ENCODE measurements at regions not wholly inside any gene's neighbourhood (a gene's known extent, or its start where the extent isn't known, plus 50 kb on each side); places are given as distances from the start of the nearest gene placed in this dataset.
"Not testable (repeated sequence)": the region's sequence is repeated elsewhere in the genome, so short reads cannot be mapped to it uniquely, and the experiment has no call there.

DNA sequence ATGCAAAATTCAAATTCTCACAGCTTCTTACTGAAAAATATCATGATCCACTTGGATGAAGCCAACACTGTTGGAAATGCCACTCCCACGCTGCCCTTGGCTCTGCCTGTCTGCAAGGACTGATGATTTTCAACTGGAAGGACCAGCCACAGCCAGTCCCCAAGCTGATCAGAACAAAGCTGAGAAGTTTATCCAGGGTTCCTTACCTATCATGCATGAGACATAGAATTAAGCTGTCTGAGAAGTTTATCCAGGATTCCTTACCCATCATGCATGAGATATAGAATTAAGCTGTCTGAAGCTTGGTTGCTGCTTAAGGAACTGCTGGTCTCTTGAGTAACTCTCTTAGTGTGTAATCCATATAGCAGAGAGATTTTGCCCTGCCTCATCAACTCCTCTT is 159.8 kb upstream of the TMEM260 start:
- no peak for DNase-seq (ENCODE audit: low spot score)

DNA sequence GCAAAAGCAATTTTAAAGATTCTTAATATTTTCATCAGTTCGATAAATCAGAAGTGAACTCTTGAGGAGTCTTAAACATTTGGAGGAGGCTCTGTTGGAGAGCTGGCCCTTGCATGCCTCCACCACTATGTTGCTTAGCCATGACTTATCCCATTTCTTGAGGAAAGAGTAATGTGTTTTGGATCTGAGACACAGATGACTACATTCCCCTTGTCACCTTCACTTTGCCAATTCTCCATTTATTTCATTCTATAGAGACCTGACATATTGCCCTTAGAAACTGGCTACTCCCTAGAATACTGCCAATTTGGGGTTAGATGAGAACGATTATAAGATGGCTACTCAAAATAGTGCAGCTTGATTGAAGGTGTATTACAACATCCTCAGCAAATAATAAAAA is 157.4 kb upstream of the TMEM260 start:
- no peak for DNase-seq (ENCODE audit: low spot score)

DNA sequence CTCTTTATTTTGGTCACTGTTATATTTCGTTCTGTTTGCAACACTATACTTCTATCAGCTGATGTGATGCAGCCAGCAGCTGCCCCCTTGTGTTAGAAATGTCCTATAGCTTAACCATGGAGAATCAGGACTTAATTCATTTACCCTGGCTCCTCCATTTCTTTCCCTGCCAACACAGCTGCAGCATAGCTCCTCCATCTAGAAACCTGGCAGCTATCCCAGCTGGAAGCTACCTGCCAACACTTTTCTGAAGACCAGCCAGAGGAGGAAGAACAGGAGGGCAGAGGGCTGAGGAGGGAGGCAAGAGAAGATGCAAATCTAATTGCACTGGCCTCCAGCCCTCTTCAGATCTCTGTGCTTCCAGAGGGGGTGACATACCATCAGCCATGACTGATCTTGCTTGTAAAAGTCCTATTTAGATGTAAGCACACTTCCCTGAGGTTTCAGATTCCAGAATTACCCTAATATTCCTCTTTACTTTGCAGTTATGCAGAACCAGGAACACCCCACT is 156.8 kb upstream of the TMEM260 start:
- peak; percentile 64 for DNase-seq (ENCODE audit: low spot score)

DNA sequence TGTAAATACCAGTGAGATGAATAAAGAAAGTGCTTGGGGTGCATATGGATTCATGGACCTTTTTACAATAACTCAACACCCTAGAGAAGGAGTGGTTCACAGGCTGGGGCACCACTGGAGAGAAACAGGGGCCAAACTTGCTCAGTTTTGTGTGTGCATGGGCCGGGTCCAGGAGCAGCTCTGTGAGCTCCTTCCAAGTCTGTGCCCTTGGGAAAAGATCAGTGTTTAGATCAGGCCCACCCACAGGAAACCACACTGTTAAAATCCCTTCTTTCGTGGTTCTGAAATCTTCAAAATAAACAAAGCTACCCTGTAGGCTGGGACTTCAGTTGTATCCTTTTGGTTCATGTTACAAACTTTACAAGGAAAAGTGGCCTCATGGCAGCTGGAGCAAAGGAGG is 156.1 kb upstream of the TMEM260 start:
- no peak for DNase-seq (ENCODE audit: low spot score)

DNA sequence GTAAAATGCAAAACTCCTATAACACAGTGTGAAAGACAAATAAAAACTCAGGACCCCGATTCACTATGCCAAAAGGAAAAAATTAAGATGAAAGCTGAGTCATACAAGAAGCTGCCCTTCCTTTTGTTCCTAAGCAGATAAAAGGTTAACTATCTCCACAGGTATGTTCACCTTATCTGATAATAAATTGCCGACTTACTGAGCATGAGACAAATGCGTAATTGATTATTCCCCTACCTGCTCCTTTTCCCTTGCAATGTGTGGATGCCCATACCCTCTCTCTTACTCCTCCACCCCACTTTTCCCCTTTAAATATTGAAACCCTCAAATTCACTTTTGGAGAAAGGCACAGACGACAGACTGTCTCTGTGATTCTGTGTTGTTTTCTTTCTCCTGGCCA is 148.6 kb upstream of the TMEM260 start:
- no peak for DNase-seq (ENCODE audit: low spot score)

DNA sequence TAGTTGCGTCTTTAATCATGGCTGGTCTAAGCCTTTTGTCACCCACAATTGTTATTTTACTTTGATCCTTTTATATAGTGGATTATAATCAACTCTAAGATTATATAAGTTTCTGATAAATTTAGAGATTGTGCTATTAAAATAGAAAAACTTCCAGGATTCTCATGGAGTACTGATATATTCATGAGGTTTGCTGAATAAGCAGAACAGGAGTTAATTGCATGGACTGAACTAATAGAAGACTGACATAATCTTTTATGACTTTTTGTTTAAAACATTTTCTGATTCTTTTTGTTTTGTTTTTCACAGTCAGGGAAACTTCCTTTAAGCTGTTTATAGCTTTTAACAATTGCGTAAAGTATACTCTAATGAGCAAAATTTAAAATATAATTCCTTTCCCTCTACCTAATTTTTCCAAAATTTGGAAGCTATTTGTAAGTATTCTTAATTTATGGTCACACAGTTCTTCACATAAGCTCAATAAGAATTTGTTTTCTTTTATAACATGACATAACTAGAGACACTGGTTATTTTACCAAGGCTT is 129.9 kb upstream of the TMEM260 start:
- DNase-seq (ENCODE audit: low spot score), result no peak

DNA sequence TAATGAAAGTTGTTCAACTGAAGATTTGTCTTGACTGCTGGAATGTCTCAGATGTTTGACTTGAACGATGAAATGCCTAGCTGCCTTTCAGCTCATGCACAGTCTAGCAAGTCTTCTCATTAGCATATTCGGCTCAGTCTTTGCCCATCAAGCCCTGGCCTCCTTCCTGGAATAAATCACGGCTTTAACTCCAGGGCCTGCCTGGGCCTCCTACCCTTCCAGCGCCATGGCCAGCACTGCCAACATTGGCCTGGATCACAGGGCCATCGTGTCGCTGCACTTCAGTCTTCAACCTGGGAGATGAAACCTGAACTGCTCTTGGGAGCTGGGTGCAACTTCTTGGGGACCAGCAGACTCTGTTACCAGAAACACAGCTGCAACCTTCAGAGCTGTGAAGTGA is 126.7 kb upstream of the TMEM260 start:
- no peak for DNase-seq (ENCODE audit: low spot score)

DNA sequence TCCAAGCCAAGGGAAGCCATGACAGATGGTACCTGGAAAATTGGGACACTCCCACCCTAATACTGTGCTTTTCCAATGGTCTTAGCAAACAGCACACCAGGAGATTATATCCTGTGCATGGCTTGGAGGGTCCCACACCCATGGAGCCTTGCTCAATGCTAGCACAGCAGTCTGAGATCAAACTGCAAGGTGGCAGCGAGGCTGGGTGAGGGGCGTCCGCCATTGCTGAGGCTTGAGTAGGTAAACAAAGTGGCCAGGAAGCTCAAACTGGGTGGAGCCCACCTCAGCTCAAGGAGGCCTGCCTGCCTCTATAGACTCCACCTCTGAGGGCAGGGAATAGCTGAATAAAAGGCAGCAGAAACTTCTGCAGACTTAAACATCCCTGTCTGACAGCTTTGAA is 124.9 kb upstream of the TMEM260 start:
- DNase-seq (ENCODE audit: low spot score), result not testable (repeated sequence)

DNA sequence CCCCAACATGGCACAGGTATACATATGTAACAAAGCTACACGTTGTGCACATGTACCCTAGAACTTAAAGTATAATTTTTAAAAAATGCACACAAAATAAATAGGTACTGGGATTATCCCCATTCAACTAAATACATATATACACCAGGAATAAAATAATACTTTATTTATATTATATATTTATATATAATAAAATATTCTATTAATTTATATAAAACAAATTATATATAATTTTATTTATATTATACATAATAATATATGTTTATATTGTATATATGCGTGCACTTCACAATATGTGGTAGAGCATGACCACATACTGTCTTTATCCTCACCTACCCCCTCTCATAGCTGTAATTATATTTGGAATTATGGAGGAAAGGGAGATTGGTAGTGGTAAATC is 119.1 kb upstream of the TMEM260 start:
- DNase-seq (ENCODE audit: low spot score), result no peak

DNA sequence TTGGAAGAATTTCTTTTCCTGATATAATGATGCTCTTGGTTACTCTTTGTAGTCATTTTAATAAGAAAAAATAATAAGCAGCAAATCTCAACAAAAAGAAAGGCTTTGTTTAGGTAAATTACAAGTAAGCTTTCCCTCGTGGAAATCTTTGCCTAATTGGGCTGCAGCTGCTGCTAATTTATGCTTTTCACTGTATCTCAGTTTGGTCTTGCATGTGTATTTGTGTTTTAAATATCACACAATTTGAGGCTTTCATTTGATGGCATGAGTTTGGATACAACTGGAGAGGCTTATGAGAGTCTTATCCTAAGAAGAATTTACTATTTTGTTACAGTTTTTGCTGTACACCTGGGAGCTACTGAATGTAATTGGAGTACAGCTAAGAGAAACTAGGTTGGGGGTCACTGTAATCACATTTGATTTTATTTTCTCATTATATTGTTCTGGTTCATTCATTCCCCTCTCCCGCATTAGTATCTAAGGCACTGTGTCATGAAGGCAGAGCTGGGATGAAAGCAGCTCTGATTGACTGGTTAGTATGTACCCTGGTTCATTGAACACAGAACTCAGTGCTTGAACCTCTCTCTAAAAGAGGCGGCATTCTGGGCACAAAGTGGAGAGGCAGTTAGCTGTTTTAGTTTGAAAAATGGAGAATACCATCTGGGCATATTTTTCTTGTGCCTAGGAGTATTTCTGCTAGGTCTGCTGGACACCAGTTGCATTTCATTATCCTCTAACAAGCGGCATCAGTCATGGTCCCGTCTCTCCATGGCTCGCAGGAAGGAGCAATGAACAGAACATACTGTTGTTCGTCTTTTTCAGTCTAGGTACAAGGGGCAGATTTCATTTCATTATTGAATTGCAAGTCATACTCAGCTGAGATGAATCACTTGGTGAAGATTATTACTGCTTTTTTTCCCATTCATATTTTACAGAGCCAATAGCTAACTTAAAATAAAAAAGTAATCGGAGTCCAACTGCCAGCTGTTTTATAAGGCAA is 118.0 kb upstream of the TMEM260 start:
- DNase-seq (ENCODE audit: low spot score), result peak; percentile 30

DNA sequence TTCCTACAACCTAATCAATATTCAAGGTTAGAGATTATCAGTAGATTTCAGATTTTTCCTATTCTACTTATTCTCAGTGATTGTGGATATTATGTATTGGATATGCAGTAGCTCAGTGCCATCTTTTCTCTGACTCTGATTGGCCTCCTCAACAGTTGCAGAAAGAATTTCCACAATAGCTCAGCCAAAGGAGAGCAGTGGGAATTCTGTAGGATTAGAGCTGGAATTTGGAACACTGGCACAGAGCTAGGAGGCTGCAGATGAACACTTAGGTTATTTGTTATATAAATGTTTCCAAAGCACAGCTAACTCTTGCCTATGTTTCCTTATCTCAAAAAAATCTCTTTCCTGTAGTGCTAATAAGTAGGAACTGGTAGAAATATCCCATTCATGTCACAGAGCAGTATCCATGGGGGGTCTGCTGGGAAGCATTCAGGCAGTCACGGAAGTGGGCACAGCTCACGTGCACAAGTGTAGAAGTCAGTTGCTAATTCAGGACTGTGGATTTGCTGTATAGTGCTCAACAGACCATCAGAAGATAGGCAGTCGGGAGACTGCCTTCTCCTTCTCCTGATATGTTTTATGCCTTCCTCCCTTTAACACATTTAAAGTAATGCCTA is 116.2 kb upstream of the TMEM260 start:
- no peak for DNase-seq (ENCODE audit: low spot score)

DNA sequence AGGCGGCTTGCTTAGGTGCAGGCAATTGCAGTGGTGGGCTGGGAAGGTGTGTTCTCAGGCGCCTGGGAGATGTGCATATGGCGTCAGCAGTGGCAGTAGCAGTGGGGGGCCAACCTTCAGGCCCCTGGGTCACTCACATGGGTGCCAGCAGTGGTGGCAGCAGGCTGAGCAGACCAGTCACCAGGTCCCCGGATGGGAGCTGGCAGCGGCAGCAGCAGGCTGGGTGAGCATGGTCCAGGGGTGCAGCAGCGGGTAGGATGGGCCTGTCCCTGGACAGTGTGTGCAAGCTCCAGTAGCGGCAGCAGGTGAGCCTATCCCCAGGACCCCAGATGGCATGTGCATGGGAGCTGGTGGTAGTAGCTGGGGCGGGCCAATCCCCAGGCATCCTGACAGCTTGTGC is 108.5 kb upstream of the TMEM260 start:
- no peak for DNase-seq (ENCODE audit: low spot score)

DNA sequence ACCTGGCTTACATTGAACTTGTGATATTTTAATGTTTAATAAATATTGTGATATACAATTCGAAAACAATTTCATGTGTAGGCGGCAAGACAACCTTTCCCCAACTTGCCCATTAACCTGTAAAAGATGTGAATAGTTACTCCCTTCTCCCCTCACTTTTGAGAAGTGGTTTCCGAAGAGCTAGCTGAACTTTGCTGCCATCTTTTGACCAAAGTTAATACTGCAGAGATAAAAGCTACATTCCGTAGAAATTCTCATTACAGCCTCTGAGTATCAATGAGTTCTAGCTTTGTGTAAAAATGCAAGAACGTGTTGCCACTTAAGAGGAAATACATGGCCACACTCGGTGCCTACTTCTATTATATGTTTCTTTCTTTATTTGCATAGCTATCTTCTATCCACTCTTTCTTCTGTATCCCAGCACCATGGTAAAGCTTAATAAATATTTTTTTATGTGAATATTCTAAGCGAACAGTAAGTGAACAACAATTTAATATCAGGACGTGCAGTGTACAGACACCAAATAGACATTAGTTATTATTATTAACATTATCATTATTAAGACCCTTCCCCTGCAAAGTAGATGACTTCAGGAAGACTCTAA is 105.1 kb upstream of the TMEM260 start:
- peak; percentile 54 for DNase-seq (ENCODE audit: low spot score)

DNA sequence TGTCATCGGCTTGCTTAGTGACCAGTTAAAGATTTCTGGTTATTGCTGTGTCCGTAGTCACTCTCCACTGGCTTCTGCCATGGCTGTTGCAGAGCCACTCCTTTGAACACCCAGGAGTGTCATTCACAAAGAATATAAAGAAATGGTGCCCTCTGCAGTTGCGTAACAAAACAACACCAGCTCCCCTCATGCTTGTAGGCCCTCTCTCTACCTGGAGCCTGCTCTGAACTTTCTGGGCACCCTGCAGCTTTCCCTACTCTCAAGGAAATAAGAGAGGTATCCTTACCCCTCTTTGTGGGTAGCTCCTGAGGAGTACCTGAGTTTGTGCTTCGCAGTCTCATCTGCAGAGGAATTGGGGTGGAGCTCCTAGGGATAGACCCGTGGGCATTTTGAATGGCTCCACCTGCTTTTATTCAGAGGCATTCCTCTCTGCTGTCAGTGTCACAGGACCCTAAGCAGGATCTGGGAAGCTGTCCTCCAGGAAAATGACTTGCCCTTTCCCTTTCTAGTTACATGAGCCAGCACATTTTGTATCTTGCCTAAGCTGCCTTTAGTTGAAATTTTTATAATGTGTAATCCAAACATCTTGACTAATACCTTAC is 97.2 kb upstream of the TMEM260 start:
- peak; percentile 46 for DNase-seq (ENCODE audit: low spot score)

DNA sequence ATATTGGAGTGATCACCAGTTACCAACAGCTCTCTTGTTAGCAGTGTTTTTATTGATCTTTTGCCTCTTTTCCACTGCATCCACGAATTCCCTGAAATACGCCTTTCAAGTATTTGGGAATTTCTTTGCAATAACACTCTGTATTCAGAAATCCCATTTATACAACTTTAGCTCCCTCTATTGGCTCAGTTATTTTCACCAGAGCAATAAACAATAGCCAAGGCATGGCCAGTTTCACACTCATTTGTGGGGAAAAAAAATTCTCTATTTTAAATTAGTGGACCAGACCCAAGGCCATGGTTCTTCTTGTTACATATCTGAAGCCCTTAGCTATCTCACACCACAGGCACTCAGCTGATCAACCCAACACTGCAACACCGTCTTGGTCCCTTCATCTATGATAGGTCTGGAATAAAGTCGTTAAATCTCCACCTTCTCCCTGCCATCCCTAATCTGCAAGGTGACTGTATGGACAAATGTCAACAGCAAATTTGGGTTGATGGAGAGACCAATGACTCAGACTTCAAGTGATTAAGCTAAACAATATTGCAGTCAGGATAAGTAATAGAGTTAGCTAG is 92.4 kb upstream of the TMEM260 start:
- DNase-seq (ENCODE audit: low spot score), result no peak

DNA sequence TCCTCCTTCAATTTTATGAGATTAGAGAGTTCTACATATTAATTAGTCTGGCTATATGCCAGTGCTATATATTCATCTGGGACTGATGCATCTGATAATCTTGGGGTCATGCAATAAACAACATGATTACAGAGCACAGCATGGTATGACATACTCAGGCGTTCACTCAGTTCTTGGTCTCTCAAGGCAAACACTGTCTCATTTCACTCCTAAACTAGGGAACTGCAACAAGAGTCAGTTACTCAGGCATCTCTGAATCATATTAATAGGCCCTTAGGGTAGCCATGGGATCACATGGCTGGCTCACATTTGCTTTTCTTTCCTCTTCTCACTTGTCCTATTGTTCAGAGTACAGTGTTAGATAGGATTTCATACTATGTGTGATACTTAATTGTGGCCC is 91.8 kb upstream of the TMEM260 start:
- no peak for DNase-seq (ENCODE audit: low spot score)

DNA sequence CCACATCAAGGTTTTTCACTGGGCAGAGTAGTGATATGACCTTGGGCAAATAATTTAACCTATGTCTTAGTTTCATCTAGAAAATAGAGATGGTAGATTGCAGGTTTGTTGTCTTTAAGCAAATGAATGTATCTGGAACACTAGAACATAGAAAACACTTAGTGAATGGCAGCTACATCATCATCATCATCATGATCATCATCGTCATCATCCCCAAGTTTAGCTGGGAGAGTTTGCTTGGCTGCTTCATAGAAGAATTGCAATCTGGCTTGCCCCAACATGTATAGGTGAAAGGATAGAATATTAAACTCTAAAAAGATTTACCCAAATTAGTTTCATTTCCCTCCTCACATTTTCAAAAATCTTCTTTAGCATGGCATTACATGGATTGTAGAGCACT is 91.3 kb upstream of the TMEM260 start:
- no peak for DNase-seq (ENCODE audit: low spot score)

DNA sequence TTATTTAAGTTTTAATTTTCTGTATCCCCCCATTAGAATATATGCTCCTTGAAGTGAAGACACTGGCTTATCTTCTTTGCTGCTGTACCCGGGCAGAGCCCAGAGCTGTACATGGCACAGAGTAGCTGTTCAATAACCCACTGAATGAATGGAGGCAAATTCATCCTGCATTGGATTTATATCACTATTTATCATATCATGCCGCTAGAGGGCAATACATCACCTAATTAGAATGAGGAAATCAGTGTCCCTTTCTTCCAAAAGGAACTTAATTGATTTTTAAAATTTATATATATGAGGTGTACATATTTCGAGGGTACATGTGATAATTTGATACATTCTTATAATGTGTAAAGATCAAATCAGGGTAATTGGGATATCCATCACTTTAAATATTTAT is 89.2 kb upstream of the TMEM260 start:
- peak; percentile 21 for DNase-seq (ENCODE audit: low spot score)

DNA sequence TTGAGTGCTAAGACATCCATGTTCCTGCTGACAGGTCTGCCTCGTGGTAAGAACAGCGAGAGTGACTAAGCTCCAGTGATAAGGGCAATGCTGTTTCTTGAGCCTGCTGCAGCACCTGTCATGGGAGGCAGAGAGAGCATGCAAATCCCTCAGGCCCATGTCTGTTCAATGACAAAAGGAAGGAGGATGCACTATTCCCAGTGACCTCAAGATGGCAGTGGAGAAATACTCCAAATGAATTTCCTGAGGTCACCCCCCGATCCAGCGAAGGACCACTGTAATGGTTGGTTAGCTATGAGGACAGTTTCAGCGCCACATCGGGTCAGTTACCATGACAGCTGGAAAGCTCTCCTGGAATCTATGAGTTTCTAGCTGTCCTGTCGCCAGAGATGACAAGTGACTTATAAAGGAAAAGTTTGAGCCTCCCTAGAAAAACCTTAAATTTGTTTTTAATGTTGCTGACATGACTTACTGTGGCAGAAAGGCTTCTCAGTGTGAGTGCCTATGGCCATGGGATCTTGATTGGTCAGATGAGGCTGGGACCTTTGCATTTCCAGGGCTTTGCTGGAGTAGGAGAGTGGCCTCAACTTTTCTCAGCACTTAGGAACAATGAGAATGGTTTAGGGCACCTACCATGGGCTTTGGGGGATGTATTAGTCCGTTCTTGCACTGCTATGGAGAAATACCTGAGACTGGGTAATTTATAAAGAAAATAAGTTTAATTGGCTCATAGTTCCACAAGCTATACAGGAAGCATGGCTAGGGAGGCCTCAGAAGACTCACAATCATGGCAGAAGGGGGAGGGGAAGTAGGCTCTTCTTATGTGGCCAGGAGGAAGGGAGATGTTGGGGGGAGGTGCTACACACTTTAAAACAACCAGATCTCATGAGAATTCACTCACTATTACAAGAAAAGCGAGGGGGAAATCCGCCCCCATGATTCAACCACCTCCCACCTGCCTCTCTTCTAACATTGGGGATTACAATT is 88.0 kb upstream of the TMEM260 start:
- DNase-seq (ENCODE audit: low spot score), result peak; percentile 82

DNA sequence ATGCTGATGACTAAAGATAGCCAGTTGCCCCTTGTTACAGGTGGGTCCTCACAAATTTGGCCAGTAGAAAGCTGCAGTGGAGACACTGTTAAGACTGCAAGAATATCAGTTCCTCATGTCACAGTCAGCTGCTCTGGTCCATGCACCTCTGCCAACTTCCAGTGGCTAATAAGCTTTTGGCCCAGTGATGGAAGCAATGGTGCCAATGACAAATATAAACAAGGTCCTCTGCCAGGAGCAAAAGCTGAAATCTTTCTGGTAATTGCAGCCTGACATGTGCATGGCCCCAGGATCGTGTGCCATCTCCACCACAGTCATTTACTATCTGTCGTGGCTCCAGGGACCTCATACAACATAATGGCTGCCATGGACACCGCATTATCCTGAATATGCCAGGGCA is 85.4 kb upstream of the TMEM260 start:
- DNase-seq (ENCODE audit: low spot score), result no peak

Data from SK-N-DZ (cell line).